T47D (cell line): ENCODE measurements at regions not wholly inside any gene's neighbourhood (a gene's known extent, or its start where the extent isn't known, plus 50 kb on each side); places are given as distances from the start of the nearest gene placed in this dataset.

Experiments used
- DNase-seq, 2 experiments: peaks; one replicate each; pipeline versions ENCODE4 v3.0.0 to v3.0.0-alpha.2; 2011 to 2012; ENCODE audit warnings: low read depth in 1 of 2, low spot score in 1 of 2
- JUND ChIP-seq: IDR thresholded peaks from 2 replicates; pipeline ENCODE4 v1.6.1; 2012; ENCODE audit warnings: low read depth
- in situ Hi-C: cut with HindIII; loops from 2 replicates; pipeline ENCODE4 v1.10.0; 2016; ENCODE audit warnings: low sequenced_read_pairs, low pct_unique_long_range_greater_than_20kb

DNA sequence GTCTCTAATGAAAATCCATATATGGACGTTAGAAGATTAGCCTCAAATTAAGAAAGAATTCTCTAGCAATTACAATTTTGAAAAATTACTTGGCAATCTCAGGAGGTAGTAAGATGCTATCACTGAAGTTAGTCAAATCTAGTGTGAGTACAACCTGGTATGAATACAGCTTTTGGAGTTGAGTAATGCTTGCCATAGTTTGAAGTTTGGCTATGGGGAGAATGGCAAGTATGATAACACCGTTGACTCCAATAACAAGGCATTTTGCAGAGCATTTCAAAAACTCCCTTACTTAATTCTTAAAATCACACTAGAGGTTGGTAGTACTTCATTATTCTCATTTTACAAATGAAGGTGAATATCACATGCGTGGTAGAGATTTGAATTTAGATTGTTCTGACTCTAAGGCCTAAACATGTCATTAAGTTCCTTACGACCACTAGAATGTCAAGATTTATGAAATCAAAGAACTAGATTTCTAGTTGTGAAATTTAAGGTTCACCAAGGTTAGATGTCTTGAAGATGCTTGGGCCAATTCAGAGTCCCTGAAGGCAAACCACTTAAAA, 355.4 kb downstream of the ETS1 start:
- TF ChIP-seq JUND = no peak
- no peak for DNase-seq
- in situ Hi-C loops = no loop called here

DNA sequence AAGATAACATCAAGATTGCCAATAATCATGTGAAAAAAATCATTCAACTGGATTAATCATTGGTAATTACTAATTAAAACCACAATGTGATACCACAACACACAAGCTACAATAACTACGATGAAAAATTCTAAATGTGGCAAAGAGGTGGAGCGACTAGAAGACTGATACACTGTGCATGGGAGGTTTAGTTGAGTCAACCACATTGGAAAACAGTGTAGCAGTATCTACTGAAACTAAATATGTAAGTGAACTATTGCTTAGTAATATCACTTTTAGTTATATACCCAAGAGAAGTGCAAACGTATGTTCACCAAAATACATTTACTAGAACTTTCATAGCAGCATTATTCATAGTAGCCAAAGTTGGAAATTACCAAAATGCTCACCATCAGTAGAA, 359.9 kb downstream of the ETS1 start:
- DNase-seq = no peak
- in situ Hi-C loops = no loop called here
- TF ChIP-seq JUND = no peak

DNA sequence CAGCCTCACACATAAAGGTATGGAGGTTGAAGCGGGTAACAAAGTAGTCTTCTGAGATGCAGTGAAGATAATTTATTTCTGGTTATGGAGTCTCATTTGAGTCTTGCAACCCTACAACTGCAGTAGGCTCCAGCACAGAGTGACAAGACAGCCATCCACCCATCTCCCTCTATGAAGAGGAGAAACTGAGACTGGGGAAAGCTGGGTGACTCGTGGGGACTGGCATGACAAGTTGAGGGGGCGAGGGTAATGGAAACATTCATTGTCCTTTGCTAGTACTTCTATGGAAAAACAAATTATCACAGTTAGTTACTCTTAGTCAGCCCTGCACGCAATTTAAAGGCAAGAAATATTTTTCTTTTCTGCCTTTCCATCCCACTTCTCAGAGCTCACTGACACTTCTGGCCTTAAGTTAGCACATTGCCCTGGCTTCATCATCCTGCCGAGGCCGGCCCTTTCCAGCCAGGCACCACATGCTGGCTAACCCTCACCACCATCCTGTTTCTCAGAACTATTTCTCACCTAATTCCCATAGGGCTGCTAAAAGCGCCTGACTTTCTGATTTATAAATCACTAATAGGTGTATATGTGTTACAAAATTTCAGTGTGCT, 361.1 kb downstream of the ETS1 start:
- no peak for TF ChIP-seq JUND
- DNase-seq = no peak
- in situ Hi-C loops = no loop called here

DNA sequence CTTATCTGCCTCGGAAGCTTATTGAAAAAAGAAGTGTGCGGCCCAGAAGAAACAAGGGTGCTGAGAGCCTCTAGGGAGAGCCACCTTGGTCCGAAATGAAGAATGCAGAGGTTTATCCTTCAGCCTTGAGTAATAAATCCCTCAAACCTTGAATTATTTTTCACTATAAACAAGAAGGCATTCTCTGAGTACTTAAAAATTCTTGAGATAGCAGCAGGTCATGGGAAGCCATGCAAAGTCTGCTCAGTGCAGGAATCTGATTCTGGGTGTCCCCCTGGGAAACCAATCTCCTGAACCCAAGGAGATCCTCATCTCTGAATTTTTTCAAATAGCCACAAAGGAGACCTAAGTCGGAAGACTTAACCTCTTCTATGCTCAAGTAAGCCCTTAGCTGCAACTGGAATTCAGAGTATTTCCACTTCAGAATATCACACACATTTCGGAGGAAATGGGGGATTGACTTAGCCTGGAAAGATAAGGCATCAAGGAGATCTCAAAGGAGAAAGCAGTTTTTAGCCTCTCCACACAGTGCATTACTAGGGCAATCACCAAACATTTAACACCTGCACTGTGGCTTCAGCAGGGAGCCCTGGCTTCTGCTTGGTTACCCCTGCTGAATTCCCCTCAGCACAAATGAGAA, 365.0 kb downstream of the ETS1 start:
- no peak for DNase-seq
- in situ Hi-C loops = no loop called here
- no peak for TF ChIP-seq JUND

DNA sequence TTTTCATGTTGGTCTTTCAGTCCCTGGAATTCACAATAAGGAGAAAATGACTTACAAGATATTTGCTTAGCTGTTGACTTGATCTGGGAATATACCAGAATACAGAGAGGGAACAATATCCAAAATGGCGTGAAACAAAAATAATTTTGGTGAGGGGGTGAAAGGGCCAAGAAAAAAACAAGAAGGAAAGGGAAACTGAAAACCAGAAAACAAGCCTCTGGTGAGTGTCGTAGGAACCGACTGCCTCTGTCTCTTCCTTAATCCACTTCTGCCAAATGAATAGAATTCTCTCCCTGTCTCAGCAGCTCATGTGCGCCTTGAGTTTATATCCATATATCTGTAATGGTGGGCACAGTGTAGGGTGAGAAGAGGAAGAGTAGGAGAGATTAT, 367.6 kb downstream of the ETS1 start:
- in situ Hi-C loops = no loop called here

DNA sequence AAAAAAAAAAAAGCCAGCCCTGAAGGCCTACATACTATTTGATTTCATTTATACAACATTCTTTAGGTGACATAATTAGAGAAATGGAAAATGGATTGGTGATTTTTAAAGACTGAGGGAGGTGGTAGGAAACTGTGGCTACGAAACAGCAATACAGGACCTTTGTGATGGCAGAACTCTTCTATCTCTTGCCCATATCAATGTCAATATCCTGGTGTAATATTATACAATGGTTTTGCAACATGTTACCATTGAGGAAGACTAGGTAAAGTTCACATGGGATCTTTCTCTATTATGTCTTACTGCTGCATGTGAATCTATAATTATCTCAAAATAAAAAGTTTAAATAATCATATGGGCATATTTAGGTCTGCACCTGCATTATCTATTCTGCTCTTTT, 371.2 kb downstream of the ETS1 start:
- no peak for TF ChIP-seq JUND
- DNase-seq = no peak
- in situ Hi-C loops = no loop called here

More for the DNA sequence above, 367.6 kb downstream of the ETS1 start:
- no peak for TF ChIP-seq JUND
- DNase-seq = no peak

DNA sequence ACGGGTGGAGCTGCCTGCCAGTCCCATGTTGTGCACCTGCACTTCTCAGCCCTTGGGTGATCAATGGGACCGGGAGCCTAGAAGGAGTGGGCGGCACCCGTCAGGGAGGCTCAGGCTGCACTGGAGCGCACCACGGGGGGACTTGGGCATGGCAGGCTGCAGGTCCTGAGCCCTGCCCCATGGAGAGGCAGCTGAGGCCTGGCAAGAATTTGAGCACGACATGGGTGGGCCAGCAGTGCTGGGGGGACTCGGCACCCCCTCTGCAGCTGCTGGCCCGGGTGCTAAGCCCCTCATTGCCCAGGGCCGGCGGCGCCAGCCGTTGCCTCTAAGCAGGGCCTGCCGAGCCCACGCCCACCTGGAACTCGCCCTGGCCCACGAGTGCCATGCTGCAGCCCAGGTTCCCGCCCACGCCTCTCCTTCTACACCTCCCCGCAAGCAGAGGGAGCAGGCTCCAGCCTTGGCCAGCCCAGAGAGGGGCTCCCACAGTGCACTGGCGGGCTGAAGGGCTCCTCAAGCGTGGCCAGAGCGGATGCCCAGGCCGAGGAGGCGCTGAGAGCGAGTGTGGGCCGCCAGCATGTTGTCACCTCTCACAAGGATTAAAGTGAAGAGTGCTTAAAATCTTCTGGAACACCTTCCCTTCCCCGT, 372.0 kb downstream of the ETS1 start:
- TF ChIP-seq JUND = no peak
- DNase-seq = no peak
- in situ Hi-C loops = no loop called here

DNA sequence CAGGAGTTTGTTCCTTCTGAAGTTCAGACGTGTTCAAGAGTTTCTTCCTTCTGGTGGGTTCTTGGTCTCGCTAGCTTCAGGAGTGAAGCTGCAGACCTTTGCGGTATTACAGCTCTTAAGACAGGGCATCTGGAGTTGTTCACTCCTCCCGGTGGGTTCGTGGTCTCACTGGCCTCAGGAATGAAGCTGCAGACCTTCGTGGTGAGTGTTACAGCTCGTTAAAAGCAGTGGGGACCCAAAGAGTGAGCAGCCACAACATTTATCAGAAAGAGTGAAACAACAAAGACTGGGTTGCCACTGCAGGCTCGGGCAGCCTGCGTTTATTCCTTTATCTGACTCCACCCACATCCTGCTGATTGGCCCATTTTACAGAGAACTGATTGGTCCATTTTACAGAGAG, 373.1 kb downstream of the ETS1 start:
- no peak for DNase-seq
- TF ChIP-seq JUND = no peak
- in situ Hi-C loops = no loop called here

DNA sequence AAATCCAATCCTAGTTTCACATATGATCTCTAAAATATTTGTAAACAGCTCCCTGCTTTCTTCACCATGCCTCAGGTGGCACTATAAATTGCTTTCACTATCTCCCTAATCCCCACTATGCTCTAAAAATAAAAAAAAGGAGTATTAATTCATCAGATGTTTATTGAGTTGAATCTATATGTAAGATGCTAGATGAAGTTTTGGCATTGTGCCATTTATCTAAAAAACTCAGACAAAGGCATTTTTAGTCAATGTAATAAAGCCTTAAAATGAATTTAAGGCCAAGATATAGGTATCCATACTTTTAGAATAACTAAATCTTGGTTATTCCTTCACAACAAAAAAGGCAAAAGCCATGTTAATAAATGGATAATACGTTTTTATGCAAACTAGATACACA, 373.9 kb downstream of the ETS1 start:
- TF ChIP-seq JUND = no peak
- no peak for DNase-seq
- in situ Hi-C loops = no loop called here

GRCh38 chr11:128212324-128212723, 375.0 kb downstream of the ETS1 start:
- in situ Hi-C loops = no loop called here
- TF ChIP-seq JUND = no peak
- DNase-seq = no peak

GRCh38 chr11:128210148-128210940, 377.0 kb downstream of the ETS1 start:
- in situ Hi-C loops = no loop called here
- TF ChIP-seq JUND = peak; percentile 99
- DNase-seq = peak; percentile 81 to 97

DNA sequence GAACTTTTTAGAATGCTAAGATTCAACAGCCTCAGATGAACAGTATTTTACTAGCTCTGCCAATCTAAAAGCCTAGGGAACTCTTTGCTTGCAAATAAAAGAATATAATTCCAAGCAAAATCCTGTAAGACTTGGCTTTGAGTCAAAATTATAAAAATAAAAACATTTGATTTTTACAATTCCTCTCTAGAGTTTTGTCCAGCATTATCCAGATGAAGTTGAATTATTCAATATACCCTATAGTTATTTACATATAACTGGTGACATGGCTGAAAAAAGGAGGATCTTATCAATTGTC, 378.3 kb downstream of the ETS1 start:
- TF ChIP-seq JUND = no peak
- in situ Hi-C loops = no loop called here
- DNase-seq = no peak
